ENCODE measurements at regions not wholly inside any gene's neighbourhood (a gene's known extent, or its start where the extent isn't known, plus 50 kb on each side); places are given as distances from the start of the nearest gene placed in this dataset.

DNA sequence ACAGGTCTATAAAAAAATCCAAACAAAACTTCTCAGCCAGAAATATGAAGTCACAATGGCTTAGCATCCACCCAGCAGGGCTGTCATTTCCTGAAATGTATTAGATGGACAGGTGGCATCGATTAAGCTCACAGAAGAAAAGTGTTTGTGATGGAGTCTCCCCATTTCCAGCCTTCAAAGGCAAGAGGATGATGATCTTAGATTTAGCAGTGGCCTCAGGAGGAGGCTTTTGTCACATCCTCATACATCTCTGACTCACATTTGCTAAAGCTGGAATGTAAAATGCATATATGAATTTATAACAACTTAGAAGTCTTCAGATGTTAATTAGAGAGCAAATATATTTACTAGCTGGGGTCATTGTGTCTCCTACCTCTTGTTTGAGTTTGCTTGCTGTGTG is 441.9 kb downstream of the SPRY1 start:
- TF ChIP-seq, protein P1, sequence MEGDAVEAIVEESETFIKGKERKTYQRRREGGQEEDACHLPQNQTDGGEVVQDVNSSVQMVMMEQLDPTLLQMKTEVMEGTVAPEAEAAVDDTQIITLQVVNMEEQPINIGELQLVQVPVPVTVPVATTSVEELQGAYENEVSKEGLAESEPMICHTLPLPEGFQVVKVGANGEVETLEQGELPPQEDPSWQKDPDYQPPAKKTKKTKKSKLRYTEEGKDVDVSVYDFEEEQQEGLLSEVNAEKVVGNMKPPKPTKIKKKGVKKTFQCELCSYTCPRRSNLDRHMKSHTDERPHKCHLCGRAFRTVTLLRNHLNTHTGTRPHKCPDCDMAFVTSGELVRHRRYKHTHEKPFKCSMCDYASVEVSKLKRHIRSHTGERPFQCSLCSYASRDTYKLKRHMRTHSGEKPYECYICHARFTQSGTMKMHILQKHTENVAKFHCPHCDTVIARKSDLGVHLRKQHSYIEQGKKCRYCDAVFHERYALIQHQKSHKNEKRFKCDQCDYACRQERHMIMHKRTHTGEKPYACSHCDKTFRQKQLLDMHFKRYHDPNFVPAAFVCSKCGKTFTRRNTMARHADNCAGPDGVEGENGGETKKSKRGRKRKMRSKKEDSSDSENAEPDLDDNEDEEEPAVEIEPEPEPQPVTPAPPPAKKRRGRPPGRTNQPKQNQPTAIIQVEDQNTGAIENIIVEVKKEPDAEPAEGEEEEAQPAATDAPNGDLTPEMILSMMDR (IDR thresholded peaks at IDR 0.05; ENCODE audit: poor library complexity, severe bottlenecking), result no peak
- no peak for TF ChIP-seq EZH2 (IDR thresholded peaks at IDR 0.05; ENCODE audit: borderline replicate concordance, insufficient read depth, low read length, poor library complexity, severe bottlenecking)
- no peak for TF ChIP-seq SMC3 (conservative IDR thresholded peaks at IDR 0.05; ENCODE audit: poor library complexity)
- TF ChIP-seq, protein P2, sequence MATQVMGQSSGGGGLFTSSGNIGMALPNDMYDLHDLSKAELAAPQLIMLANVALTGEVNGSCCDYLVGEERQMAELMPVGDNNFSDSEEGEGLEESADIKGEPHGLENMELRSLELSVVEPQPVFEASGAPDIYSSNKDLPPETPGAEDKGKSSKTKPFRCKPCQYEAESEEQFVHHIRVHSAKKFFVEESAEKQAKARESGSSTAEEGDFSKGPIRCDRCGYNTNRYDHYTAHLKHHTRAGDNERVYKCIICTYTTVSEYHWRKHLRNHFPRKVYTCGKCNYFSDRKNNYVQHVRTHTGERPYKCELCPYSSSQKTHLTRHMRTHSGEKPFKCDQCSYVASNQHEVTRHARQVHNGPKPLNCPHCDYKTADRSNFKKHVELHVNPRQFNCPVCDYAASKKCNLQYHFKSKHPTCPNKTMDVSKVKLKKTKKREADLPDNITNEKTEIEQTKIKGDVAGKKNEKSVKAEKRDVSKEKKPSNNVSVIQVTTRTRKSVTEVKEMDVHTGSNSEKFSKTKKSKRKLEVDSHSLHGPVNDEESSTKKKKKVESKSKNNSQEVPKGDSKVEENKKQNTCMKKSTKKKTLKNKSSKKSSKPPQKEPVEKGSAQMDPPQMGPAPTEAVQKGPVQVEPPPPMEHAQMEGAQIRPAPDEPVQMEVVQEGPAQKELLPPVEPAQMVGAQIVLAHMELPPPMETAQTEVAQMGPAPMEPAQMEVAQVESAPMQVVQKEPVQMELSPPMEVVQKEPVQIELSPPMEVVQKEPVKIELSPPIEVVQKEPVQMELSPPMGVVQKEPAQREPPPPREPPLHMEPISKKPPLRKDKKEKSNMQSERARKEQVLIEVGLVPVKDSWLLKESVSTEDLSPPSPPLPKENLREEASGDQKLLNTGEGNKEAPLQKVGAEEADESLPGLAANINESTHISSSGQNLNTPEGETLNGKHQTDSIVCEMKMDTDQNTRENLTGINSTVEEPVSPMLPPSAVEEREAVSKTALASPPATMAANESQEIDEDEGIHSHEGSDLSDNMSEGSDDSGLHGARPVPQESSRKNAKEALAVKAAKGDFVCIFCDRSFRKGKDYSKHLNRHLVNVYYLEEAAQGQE (IDR thresholded peaks at IDR 0.05; ENCODE audit: borderline replicate concordance), result no peak
- TF ChIP-seq POLR2AphosphoS5 (IDR thresholded peaks at IDR 0.05), result no peak

Data from neural cell (in vitro differentiated cells).